HG02938 (cell line): ENCODE measurements at regions not wholly inside any gene's neighbourhood (a gene's known extent, or its start where the extent isn't known, plus 50 kb on each side); places are given as distances from the start of the nearest gene placed in this dataset.
A peak's percentile ranks its signal among the peaks of the same experiment; 100 is the strongest.

Experiments used
- ATAC-seq: cut with Tn5 transposase; IDR thresholded peaks from one replicate; pipeline ENCODE4 v1.9.1; 2021; ENCODE audit warnings: mild to moderate bottlenecking, moderate library complexity; ENCODE audit not compliant: unreplicated experiment

- ATAC-seq, result no peak
Measured at GRCh38 chr5:174326372-174326771, 280.9 kb downstream of the NSG2 start.

GRCh38 chr5:174327317-174327864 lies 281.9 kb downstream of the NSG2 start:
- ATAC-seq, result peak; percentile 54

GRCh38 chr5:174327896-174328295 lies 282.4 kb downstream of the NSG2 start:
- no peak for ATAC-seq

DNA sequence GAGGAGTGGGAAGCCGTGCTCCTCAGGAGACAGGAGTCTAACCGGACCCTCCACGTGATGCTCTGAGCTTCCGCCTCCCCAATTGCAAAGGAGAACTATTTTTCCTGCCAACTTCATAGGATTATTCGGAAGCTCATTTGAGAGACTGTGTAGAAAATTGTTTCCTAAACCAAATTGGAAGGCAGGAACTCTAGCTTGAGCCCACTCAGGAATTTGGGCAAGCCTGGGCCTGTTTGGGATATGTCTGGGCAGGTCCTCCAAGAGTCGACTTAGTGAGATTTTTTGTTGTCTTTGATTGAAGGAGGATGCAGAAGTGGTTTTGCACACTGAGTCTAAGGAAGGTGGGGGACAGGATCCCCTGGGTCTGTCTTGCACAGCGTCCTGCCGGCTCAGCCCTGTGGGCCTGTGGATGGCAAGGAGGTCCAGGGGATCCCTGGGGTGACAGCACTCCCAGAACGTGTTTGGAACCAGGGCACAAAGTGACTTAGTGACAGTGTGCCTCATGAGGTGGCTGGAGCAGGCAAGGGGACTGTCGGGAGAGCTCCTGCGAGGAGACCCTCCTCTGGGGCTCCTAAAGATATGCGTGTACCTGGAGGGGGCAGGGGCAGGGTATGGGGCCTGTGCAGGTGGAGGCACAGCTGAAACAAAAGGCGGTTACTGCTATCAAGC lies 283.3 kb downstream of the NSG2 start:
- ATAC-seq, result no peak

DNA sequence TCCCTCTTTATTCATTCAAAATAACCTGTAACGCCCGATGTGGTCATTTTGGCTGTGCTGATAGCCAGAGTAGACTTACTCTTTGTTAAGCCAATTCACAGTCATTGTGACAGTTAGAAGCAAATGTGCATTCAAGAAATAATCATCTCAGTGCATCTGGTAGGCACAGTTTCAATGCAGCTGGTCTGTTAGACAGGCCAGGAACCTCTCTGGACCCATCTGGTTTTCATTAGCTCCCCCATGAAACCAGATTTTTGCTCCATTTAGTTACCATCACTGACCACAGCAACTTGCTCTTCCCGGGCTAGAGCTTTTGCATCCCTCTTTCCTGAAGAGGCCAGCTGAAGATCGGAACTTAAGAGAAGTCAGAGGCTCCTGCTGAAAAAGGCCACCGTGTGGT lies 284.2 kb downstream of the NSG2 start:
- ATAC-seq, result no peak

DNA sequence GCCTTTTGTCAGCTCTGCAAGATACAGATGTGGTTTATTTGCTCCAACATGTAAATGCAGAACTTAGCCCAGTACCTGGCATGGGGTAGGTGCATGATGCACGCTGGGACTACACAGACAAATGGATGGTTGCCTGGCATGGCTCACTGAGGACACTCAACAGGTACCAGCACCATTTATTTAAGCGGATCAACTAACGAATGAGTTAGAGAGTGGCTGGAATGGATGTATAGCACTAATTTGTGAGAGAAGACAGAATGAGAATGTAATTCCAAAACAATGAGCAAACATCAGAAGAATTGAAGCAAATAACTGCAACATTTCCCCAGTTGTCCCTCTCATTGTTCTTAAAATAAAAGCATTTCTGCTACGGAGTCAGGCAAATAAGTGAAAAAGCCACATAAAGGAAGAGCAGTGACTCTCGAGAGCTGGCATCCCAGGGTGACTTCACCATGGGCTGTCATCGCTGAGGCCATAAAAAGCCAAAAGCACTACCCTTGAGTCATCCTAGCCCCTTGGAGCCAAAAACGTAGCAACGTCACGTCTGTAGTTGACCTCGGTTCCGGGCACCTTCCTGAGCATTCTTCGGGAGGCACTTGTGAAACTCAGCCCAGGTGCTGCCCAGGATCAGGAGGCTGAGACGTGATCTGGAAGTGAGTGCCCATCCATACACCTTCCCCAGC lies 290.3 kb downstream of the NSG2 start:
- ATAC-seq, result no peak

DNA sequence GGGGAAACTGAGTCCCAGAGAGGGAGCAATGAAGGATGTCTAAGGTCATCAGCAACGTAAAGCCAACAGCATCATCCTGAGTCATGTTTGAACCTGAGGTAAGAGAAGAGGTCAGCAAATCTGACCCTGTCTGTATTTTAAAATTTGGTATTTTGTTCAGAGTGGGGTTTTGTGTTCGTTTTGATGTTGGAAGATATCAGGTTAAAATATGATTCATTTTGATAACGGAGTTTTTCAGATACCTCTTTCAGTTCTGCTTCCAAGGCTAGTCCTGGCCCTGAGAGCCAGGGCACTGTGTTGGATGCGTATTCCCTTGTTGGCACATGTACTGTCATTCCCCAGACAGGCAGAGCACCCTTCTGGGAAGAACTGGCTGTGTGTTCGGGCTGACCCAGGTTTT lies 291.0 kb downstream of the NSG2 start:
- no peak for ATAC-seq

- no peak for ATAC-seq
Measured at GRCh38 chr5:174337276-174338184, 292.0 kb downstream of the NSG2 start.

GRCh38 chr5:174338185-174339010 lies 292.9 kb downstream of the NSG2 start:
- no peak for ATAC-seq

GRCh38 chr5:174339130-174339529 lies 293.6 kb downstream of the NSG2 start:
- ATAC-seq, result no peak

DNA sequence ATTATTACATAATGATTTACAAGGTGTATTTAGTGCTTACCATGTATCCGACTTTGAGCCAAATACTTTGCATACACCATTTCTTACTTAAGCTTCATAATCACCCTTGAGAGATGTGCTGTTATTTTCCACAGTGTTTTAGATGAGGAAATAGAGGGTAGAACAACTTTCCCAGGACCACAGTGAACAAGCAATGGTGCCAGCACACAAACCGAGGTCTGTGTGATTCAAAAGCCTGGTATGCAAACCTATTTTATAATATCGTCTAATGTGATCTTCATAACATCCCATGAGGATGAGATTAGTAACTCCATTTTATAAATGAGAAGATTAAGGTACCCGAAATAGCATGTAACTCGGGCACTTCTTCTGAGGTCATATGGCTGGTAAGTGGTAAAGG lies 294.7 kb downstream of the NSG2 start:
- no peak for ATAC-seq

GRCh38 chr5:174342696-174343095 lies 297.2 kb downstream of the NSG2 start:
- ATAC-seq, result no peak

DNA sequence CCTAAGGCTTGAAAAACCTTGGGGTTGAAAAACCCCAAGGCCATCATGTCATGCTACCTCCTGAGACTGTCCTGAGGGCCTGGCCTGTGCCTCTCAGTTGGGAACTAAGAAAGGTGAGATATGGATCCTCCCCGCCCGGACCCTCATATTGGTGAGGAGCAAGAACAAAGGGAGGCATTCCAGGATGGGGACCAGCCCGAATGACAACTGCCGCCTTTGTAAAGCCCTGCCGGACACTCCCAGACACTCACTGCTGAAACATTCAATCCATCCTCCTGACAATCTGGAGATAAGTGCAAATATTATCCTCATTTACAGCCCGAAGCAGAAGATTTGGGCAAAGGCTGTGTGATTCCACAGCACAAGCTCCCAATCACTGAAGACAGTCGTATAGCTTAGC lies 298.3 kb downstream of the NSG2 start:
- no peak for ATAC-seq

GRCh38 chr5:174344335-174344734 lies 298.8 kb downstream of the NSG2 start:
- ATAC-seq, result no peak

- no peak for ATAC-seq
Measured at GRCh38 chr5:174347183-174347582, 301.7 kb downstream of the NSG2 start.

- ATAC-seq, result no peak
Measured at GRCh38 chr5:174348311-174348981, 302.9 kb downstream of the NSG2 start.

DNA sequence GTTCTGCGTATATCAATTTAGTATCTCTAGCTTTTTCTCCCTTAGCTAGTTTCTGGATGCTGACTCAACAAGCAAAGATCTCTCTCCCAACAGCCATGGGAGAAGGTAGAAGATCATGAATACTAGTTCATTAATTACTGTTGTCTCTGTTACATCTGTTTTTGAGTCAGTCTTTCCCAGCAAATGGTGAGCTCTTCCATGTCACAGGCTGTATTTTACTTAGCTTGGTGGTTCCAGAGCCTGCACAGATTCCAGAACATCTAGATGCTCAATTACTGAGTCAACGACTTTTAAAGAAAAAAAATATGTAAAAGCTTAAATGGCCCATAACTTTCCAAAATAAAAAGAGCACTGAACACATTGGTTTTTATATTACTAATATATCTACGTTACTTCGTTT lies 307.2 kb downstream of the NSG2 start:
- ATAC-seq, result no peak

GRCh38 chr5:174354571-174354970 lies 309.1 kb downstream of the NSG2 start:
- ATAC-seq, result no peak

DNA sequence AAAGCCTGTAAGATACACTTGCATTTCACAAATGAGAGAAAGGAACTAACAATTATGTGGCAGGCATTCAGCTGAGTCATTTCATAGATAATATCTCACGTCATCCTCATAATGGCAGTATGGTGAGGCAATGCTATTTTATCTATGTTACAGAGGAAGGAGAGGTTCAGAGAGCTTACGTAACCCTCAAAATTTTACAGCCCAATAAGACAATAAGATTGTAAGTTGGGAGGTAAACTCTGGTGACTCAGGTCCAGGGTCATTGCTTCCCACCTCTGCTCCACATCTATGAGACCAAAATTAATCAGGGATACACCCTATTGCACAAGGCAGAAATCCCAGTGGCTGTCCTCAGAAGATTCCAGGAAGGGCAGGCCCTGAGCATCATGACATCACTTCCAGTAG lies 309.7 kb downstream of the NSG2 start:
- ATAC-seq, result no peak

DNA sequence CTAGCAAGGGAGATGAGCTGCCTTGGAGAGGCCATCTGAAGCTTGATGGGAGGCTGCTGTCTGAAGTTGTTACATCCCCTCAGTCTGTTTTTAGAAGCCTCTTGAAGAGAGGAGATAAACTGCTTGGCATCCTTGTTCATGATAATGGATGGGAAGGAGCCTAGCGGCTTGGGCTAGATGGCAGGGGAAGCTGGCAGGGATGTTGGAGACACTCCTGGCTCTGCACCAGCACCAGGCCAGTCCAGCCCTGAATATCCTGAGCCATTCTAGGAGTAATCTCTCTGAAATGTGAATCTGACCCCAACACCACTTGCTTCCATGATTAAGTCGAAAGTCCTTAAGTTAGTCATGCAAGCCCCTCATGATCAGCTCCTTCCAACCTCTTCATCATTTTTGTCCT lies 310.5 kb downstream of the NSG2 start:
- no peak for ATAC-seq
